ENCODE measurements at regions not wholly inside any gene's neighbourhood (a gene's known extent, or its start where the extent isn't known, plus 50 kb on each side); places are given as distances from the start of the nearest gene placed in this dataset.

- ChIA-PET POLR2A (no interaction called here), CTCF (no interaction called here)
- DNase-seq (ENCODE audit: low read depth, low spot score): no peak
- TF ChIP-seq CTCF (IDR thresholded peaks at IDR 0.05; ENCODE audit: insufficient read depth, low read length, missing control alignments): no peak
- H3K4me3 ChIP-seq (ENCODE audit: low read depth, low read length): no peak overlapping the region
These were observed 471.7 kb downstream of the SOX11 start for GRCh38 chr2:6163932-6164331.

- POLR2A ChIA-PET: no interaction called here
- CTCF ChIA-PET: no interaction called here
These were observed 473.0 kb downstream of the SOX11 start for GRCh38 chr2:6164986-6165747.

GRCh38 chr2:6167592-6168138 lies 475.5 kb downstream of the SOX11 start:
- no peak for DNase-seq (ENCODE audit: low read depth, low spot score)
- POLR2A ChIA-PET: no interaction called here
- H3K4me3 ChIP-seq (ENCODE audit: low read depth, low read length): no peak overlapping the region
- no peak for TF ChIP-seq CTCF (IDR thresholded peaks at IDR 0.05; ENCODE audit: insufficient read depth, low read length, missing control alignments)
- CTCF ChIA-PET: no interaction called here

More at GRCh38 chr2:6164986-6165747, 473.0 kb downstream of the SOX11 start:
- DNase-seq (ENCODE audit: low read depth, low spot score): no peak
- no peak for TF ChIP-seq CTCF (IDR thresholded peaks at IDR 0.05; ENCODE audit: insufficient read depth, low read length, missing control alignments)
- no peak overlapping the region for H3K4me3 ChIP-seq (ENCODE audit: low read depth, low read length)

- H3K4me3 ChIP-seq (ENCODE audit: low read depth, low read length): no peak overlapping the region
- POLR2A ChIA-PET: no interaction called here
- CTCF ChIA-PET: no interaction called here
- no peak for TF ChIP-seq CTCF (IDR thresholded peaks at IDR 0.05; ENCODE audit: insufficient read depth, low read length, missing control alignments)
- DNase-seq (ENCODE audit: low read depth, low spot score): no peak
These were observed 476.3 kb downstream of the SOX11 start for GRCh38 chr2:6168485-6168884.

- TF ChIP-seq CTCF (IDR thresholded peaks at IDR 0.05; ENCODE audit: insufficient read depth, low read length, missing control alignments): no peak
- no peak overlapping the region for H3K4me3 ChIP-seq (ENCODE audit: low read depth, low read length)
- POLR2A ChIA-PET: no interaction called here
- no peak for DNase-seq (ENCODE audit: low read depth, low spot score)
- CTCF ChIA-PET: no interaction called here
These were observed 479.1 kb downstream of the SOX11 start for GRCh38 chr2:6171294-6171693.

- CTCF ChIA-PET: no interaction called here
- POLR2A ChIA-PET: no interaction called here
These were observed 485.6 kb downstream of the SOX11 start for GRCh38 chr2:6177811-6178210.

More at GRCh38 chr2:6177811-6178210, 485.6 kb downstream of the SOX11 start:
- no peak overlapping the region for H3K4me3 ChIP-seq (ENCODE audit: low read depth, low read length)
- no peak for TF ChIP-seq CTCF (IDR thresholded peaks at IDR 0.05; ENCODE audit: insufficient read depth, low read length, missing control alignments)
- no peak for DNase-seq (ENCODE audit: low read depth, low spot score)
